Stimulated activated CD4-positive, alpha-beta T cell treated with anti-CD3 and anti-CD28 coated beads, Interleukin-4, amount 100 ng/mL, for 4 hours (primary cell): ENCODE measurements at regions not wholly inside any gene's neighbourhood (a gene's known extent, or its start where the extent isn't known, plus 50 kb on each side); places are given as distances from the start of the nearest gene placed in this dataset.
"Not testable (repeated sequence)": the region's sequence is repeated elsewhere in the genome, so short reads cannot be mapped to it uniquely, and the experiment has no call there.

Source experiments
- DNase-seq, 2 experiments: peaks; one replicate each; pipeline ENCODE4 v3.0.0-alpha.2; 2020

DNA sequence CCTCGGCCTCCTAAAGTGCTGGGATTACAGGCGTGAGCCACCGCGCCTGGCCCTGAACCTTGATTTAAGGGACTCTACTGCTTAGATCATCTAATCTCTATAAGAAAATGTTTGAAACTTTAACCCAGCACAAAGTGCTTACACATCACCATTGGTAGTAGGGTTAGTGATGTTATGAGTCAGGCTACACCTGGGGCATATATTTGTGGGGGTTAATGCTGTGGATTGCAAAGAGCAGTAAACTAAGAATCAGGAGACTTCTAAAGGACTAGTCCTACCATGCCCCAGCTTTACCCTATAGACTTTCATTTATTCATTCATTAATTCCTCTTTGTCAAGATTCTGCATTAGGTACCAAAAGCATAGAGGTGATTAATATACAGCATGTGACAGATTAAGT, 880.5 kb downstream of the TTLL7 start:
- no peak for DNase-seq

DNA sequence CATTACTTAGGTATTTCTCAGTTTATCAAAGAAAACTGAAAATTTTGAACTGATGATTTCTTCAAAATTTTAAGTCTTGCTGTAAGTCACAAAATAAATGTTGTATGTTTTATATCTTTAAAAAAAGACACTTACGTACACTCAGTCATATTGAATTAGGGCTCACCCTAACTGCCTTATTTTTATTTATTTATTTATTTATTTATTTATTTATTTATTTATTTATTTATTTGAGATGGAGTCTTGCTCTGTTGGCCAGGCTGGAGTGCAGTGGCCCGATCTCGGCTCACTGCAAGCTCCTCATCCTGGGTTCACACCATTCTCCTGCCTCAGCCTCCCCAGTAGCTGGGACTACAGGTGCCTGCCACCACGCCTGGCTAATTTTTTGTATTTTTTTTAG, 881.9 kb downstream of the TTLL7 start:
- not testable (repeated sequence) for DNase-seq

DNA sequence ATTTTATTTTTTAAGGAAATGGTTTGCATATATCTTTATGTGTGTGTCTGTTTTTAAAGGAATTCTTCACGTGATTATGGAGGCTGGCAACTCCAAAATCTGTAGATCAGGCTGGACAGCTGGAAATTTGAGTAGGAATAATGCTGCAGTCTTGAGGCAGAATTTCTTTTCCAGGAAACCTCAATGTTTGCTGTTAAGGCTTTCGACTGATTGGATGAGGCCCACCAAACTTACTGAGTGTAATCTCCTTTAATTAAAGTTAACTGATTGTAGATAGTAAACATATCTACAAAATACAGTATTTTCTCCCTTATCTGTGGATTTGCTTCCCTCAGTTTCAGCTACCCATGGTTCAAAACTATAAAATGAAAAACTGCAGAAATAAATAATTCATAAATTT, 883.1 kb downstream of the TTLL7 start:
- DNase-seq = no peak

DNA sequence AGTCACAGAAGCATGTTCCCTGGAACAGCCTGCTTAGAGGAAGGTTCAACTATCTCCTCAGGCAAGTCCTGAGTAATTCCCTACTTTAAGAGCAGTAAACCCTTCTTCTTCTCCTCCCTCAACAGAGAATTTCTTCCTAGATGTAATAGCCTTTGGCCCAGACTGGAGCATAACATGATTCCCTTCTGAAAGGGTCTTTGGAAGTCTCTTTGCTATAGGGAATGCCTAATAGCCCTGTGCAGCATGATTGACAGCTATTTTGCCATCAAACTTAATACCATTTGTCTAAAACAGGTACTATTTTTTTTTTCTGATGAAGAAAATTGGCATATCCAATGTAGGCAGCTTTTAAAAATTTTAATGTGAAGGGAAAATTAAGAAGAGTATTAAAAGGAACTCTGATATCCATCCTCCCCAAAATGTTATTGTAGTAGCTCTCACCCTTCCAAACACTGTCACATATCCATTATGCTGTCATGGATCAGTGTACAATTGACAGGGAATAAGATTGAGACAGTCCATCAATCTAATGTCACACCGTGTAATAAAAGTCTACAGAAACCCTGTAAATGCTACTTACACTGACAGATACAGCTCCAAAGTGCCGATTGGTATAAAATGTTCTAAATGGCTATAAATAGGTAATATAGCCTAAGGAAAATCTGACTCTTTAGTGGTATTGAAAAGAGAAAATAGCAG, 884.6 kb downstream of the TTLL7 start:
- no peak for DNase-seq

DNA sequence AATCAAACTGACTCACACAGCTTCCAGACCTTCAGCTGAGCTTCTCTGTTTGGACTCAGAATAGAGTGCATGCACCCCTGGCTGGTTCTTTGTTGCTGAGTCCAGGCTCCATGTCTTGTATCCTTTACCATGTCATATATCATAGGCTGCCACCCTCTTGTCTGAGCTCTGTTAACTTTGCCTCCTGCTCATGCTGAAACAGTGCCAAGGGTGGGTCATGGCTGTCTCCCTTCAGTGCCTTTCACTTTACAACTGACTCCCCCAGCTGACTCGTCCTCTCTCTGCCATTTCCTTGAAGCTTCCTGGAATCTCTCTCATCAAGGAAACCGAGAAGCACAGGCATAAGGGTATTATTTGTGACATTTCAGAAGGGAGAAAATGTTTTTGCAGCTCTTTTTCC, 885.3 kb downstream of the TTLL7 start:
- no peak for DNase-seq

DNA sequence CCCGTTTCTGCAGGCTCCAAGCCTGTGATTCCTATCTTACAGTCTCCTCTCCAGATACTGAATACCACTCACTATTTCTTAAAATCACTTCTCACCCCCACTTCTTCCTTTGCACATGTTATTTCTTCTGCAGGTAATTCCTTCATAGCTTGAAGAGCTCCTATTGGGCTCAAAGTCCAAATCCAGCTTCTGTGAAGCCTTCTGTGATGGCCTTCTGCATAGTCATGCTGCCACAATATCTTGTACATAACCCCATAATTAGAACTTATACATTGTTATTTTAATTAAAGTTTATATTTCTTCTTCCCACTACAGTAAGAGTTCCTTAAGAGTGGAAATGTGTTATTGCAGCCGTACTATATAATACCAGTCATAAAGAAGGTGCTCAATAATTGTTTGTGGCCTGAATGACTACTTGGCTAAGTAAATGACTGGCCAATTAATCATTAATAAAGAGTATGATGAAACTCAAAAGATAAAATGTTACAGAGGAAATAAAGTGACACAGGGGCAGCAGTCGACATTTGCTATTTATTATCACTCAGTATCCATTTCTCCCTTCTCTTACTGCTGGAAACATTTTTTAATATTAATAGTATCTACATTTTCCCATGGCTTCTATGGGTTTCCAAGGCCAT, 886.6 kb downstream of the TTLL7 start:
- no peak for DNase-seq

DNA sequence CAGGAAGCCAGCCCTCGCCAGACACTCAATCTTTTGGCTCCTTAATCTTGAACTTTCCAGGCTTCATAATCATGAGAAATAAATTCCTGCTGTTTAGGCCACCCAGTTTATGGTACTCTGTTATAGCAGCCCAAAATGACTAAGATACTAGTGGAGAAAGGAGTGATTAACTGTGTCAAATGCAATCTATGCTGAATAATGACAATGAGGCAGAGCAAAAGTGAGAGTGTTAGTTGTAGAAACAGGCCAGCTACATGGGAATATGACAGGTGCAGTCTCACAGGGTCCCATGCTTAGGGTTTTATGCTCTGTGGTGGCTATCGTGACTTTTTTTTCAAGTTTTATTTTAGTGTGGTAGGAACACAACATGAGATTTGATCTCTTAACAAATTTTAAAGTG, 888.8 kb downstream of the TTLL7 start:
- DNase-seq = no peak

DNA sequence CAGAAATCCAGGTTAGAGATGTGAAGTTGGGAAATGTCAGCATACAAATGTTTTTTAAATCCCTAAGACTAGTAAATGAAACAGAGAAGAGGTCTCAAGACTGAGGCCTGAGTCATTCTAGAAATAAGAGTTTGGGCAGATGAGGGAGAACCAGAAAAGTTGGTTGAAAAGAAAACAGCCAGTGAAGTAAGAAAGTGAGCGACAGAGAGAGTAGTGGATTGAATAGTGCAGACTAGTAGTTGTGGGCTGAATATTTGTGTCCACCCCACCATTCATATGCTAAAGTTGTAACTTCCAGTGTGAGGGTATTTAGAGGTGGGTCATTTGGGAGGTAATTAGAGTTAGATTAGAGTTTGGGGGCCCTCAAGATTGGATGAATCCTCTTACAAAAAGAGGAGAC, 889.2 kb downstream of the TTLL7 start:
- DNase-seq = no peak

DNA sequence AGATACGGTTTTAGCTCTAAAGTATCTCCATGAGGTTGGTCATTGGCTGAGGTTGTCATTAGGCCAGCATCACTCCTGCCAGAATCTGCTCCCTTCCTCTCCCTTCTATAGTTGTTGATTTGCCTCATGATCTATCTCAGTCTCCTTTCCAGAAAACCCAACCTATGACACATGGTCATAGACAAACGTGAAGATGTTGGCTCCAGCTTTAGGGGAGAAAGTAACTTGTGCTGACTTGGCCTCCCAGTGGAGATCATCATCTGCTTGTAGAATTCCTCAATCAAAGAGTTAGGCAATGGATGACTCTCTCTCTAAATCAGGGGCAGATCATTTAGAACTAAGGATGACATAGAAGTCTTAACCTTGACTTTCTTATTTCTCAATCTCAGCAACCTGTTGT, 894.4 kb downstream of the TTLL7 start:
- no peak for DNase-seq

DNA sequence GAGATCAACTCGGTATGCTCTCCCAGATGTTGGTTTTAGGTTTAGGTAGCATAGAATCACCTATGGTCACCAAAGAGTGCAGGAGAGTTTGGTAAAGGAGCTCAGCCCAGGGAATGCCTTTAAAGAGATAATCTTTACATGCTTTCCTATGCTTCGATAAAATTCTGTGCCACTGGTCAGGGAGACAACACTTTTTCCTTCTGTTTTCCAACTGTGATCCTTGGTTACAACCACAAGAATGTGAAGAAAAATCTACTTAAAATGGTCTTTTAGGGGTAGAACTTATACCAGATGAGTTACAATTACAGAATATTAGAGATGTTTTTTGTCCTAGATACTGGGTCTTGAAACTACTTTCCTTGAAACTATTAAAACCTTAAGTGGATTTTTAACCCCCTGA, 895.6 kb downstream of the TTLL7 start:
- DNase-seq = no peak

DNA sequence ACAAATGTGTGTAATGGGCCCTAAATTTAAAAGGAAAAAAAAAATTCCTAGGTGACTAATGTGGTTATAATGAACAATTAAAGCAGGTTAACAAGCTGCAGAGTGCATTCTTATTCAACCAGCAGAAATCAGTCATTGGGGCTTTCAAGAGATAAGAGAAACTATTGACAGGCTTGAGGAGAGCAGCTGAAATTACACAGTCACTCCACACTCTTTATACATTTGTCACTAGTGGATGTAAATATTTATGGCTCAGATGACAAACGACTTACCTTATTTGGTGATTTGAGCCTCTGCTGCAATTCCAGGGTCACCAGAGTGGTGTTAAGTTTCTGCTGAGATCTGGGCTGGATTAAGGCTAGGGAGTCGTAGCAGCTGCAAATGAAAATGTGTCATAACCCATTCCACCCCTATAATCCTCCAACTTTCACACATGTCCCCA, 896.3 kb downstream of the TTLL7 start:
- DNase-seq = no peak

DNA sequence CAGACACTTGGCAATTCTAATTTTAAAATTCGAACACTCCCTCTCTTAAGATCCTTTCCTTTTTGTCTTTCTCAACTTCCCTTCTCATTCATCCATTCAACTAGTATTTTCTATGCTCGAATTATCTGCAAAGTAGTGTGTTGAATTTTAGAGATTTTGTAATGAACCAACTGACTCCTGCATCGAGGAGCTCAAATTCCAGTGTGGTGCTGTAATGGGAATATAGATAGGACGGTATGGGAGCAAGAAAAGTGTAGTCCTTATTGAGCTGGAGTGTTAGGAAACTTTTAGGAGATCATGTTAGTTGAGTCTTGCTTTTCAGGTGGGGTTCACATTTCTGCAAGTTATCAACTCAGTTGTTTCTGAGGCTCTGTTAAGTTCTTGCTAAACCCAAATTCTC, 897.5 kb downstream of the TTLL7 start:
- no peak for DNase-seq

DNA sequence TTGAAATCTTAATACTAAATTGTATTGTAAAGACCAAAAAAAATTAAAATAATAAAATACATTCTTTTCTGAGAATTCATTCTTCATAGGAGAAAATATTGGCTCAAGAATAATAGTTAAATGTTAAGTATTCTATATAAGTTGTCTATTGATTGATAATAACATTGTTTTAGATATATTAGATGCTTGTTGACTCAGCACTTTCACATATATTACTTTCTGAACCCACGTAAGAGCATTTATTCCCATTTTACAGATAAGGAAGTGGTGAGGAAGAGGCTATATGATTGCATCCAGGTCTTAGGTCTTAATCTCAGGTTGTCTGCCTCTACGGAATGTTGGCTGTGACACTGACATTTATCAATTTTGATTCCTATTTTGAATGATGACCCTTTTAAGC, 898.8 kb downstream of the TTLL7 start:
- no peak for DNase-seq

DNA sequence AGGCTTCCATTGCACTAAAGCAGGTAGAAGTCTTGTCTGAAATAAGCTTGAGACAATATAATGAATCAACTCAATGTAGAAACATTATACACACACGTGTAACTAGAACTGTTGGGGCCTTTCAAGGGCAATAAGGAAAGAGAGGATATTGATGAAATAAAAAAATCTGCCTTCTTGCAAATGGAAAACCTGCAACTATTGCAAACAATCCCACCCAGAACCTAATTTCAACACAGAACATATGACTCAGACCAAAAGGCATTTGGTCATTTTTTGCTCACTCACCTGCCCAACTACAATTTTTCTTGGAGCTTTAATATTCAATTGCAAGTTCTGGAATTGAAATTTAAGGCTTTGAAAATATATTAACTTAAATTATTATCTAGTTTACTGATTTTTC, 900.1 kb downstream of the TTLL7 start:
- DNase-seq = no peak

DNA sequence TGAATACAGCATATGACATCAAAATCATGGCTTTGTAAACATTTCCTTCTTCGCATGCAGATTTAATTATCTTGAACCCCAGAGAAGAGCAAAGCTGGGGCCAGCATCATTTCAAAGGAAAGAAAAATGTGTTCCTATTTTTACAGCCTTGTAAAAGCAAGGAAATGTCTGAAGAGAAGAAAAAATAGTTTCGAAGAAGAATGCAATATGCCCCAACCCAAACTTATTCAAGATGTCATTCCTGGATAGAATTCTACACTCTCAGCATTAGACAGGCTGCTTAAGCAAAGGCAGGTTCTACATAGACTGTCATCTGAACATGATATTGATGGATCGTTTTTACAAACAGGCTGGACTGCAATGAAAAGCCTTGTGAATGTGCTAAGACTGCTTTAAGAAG, 900.8 kb downstream of the TTLL7 start:
- DNase-seq = no peak

DNA sequence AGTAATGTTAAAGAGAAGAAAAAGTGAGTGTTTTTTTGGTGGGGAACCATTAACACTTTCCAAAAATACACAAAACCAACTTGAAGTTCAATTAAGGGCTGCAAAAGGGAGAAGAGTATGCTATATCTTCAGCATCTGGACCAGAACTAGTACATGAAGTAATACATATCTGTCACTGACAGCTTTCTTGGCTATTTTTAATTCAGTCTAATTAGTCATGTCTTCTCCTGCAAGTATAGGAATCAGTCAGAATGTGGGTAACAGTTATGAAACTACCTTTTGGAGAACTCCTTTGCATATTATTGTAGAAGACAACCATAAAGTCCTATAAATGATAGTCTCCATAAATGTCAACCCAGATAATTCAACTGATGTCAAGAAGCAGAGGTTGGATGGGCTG, 901.2 kb downstream of the TTLL7 start:
- DNase-seq = no peak

DNA sequence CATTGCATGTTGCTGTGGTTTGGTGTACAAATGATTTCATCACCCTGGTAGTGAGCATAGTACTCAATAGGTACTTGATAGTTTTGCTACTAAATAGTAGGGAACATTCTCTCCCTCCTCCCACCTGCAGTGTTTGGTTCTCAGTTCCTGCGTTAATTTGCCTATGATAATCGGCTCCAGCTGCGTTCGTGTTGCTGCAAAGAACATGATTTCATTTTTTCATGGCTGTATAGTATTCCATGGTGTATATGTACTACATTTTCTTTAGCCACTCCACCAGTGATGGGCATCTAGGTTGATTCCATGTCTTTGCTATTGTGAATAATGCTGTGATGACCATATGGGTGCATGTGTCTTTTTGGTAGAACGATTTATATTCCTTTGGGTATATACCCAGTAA, 903.4 kb downstream of the TTLL7 start:
- DNase-seq = no peak

DNA sequence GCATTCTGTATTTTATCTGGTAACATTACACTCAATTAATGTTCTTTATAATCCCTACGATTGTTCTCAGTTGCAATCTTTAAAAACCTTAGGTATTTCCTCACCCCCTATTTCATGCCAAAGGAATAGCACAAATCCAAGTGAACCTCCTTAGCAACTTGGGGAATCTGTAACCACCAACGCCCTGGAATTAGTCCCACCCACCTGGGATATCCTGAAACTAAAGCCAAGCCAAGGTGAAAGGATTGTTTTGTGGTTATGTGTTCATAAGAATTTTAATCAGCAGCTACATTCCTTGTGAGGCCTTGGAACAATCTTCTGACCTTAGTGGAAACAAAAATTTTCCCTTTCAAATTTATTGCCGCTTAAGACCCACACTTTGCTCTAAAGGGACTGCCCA, 908.7 kb downstream of the TTLL7 start:
- no peak for DNase-seq

DNA sequence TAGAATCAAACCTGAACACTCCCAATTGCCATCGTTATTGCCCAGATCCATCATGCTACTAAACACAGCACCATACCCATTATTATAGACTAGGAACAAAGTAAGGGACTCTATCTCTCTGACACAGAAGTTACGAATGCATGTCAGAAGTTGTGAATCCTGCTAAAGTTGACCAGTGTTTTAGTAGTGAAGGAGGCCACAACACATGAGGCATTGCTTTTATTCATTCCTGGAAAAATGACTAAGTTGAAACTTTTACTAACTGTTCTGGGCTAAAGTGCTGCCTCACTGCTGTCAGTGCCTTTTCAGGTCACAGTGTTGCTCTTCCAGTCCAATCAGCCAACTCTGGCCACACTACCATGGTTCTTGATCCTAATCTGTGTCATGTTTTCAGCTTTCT, 911.1 kb downstream of the TTLL7 start:
- no peak for DNase-seq

DNA sequence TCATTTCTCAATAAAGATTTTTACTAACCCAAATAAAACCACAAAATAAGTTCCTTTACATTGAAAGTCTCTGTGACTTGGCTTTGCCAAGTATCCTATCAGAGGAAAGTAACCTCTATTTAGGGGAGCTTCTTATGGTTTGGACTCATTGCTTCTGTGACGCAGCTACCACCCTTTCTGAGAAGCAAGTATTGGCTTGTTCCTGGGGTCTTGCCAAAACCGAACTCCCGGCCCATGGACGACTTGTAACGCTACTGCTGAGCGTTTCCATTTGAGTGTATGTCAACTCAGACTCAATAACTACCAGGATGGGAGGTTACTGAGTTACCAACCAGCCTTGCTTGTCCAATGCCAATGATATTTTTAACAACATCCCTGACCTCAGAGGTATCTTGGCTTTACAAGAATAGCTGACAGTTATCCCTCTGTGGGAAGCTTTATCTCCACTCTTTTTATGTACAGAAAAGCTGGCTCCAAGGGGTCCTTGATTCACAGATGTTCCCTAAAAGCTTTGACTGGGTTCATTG, 911.9 kb downstream of the TTLL7 start:
- DNase-seq = no peak

DNA sequence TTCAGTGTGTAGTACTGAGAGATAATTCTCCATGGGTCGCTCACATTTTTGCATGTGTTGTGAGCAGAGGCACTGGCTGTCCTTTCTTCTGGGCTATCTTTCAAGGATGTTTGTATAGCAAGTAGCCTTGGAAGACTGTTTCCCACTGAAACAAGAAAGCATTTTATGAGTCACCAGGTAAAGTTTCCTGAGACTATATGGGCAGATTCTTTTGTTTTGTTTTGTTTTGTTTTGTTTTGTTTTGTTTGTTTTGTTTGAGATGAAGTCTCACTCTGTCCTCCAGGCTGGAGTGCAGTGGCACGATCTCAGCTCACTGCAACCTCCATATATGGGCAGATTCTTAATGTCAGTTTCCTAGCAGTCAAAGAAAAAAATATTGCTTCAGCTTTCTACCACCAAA, 912.6 kb downstream of the TTLL7 start:
- DNase-seq = no peak

DNA sequence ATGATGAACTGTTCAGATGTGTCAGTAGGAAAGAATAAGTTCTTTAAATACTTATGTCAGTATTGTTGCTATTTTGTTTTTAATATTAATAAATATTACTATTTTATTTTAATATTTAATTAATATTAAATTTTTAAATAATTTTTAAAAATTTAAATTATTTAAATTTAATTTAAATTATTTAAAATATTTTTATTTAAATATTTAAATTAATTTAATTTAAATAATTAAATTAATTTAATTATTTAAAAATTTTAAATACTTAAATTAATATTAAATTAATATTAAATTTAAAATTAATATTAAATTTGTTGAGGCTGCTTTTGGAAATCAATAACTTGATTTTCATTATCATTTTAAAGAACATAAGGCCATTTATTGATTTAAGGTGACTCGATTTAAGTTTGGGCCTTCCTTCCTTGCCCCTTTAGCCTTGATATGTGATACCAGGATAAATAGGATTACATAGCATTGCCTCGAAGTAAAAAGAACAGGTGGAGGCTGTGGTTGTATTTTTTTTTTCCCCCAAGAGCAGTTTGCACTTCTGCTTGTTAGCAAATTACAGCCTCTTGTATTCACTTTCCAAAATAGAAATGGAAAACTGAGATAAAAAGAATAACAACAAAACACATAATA, 915.2 kb downstream of the TTLL7 start:
- no peak for DNase-seq

DNA sequence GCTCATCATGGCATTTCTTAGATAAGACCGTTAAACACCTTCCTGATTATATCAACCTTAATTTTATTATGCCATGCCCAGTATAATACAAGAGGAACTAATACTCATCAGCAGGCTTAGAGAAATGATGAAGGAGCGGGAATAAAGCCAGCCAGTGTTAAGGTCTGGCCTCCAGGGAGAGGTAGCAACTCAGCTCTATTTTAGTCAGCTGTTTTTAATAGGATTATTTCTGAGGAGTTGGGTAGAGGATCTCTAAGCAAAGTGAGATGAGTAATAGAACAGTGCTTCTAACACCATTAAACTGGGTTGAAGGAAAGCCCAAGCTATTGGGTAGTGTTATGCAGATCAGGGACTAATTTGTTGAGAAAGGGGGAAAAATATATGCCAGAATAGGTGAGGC, 921.5 kb downstream of the TTLL7 start:
- no peak for DNase-seq

DNA sequence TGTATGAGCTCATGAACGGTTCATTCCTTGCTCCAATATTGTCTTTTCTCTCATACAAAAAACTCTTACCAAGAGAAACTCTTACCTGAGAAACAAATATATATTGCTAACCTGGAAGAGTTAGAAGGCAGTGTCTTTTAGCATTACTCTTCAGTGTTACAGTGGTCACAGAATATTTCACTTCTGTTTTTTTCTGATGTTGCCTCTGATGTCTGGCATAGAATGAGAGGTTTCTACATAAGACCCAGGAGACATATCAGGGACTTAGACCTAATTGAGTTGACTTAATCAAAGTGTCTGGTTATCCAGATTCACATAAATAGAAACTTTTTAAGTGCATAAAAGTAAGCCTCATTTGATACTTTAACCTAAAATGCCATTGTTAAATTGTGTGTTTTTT, 923.8 kb downstream of the TTLL7 start:
- DNase-seq = no peak
